ENCODE measurements at regions not wholly inside any gene's neighbourhood (a gene's known extent, or its start where the extent isn't known, plus 50 kb on each side); places are given as distances from the start of the nearest gene placed in this dataset.

DNA sequence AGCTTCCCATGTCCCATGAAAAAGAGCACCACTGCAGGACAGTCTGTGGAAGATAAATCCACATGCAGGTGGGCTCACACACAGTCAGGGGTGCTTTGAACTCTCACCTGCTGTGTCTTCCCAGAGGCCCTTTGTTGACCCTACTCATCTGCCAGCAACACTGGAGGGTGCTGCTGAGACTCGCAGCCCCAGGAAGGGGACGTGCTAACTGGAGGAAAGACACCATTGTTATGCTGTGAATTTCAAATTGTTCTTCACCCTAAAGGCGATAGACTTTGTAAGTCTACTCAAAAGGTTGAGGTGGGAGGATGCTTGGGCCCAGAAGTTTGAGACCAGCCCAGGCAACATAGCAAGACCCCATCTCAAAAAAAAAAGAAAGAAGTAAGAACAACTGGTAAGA, 107.3 kb upstream of the SERP2 start:
- Mint-ChIP-seq H3K9me3 (no peaks in the 10 kb centered on the region), H3K27ac (no peak overlapping the region), H3K27me3 (ENCODE audit: low read depth in 2 of 2) (peaks cover 0 to 13% of the 10 kb centered on the region in 2 donors), H3K4me3 (no peak overlapping the region), H3K4me1 (no peaks in the 10 kb centered on the region), H3K36me3 (no peaks in the 10 kb centered on the region)
- no peaks in the 10 kb centered on the region for H3K4me1 ChIP-seq (ENCODE audit: control insufficient read depth, insufficient read depth, low read length)
- ATAC-seq, result no peak
- no peak for DNase-seq
- no peaks in the 10 kb centered on the region for H3K36me3 ChIP-seq (ENCODE audit: control insufficient read depth, insufficient read depth, low read length)
- H3K4me3 ChIP-seq (ENCODE audit: low read length), result no peak overlapping the region
- 90% methylated on average over 3 of the region's 3 CpGs for WGBS (ENCODE audit: insufficient coverage)
- H3K27ac ChIP-seq (ENCODE audit: low read length), result no peak overlapping the region
- intact Hi-C loops (cut with micrococcal nuclease), result no loop called here
- no peaks in the 10 kb centered on the region for H3K9me3 ChIP-seq (ENCODE audit: control insufficient read depth, insufficient read depth, low read length)
- TF ChIP-seq, protein P1, sequence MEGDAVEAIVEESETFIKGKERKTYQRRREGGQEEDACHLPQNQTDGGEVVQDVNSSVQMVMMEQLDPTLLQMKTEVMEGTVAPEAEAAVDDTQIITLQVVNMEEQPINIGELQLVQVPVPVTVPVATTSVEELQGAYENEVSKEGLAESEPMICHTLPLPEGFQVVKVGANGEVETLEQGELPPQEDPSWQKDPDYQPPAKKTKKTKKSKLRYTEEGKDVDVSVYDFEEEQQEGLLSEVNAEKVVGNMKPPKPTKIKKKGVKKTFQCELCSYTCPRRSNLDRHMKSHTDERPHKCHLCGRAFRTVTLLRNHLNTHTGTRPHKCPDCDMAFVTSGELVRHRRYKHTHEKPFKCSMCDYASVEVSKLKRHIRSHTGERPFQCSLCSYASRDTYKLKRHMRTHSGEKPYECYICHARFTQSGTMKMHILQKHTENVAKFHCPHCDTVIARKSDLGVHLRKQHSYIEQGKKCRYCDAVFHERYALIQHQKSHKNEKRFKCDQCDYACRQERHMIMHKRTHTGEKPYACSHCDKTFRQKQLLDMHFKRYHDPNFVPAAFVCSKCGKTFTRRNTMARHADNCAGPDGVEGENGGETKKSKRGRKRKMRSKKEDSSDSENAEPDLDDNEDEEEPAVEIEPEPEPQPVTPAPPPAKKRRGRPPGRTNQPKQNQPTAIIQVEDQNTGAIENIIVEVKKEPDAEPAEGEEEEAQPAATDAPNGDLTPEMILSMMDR (IDR thresholded peaks at IDR 0.05), result no peak
- H3K27me3 ChIP-seq (ENCODE audit: control insufficient read depth, insufficient read depth, low read length), result no peaks in the 10 kb centered on the region

DNA sequence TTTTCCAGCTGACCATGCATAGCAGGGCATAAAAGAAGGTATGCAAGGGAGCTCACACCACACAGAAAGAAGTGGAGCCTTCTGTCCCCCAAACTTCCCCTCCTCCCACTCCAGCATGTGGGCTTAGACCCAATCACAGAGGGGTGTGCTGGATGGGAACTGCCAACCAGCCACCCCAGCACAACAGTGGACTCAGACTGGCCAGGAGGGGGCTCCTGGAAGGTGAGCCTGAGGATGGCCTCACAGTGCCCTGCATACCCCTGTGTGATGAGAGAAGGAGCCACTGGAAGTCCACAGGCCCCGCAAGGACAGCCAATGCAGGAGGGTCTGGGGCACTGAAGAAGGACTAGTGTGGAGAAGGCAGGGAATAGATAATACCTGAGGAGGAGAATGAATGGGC, 106.9 kb upstream of the SERP2 start:
- no peaks in the 10 kb centered on the region for H3K4me1 Mint-ChIP-seq
- no peaks in the 10 kb centered on the region for H3K4me1 ChIP-seq (ENCODE audit: control insufficient read depth, insufficient read depth, low read length)
- H3K9me3 Mint-ChIP-seq, result no peaks in the 10 kb centered on the region
- no peak overlapping the region for H3K4me3 Mint-ChIP-seq
- H3K27me3 Mint-ChIP-seq (ENCODE audit: low read depth in 2 of 2), result peaks cover 0 to 13% of the 10 kb centered on the region in 2 donors
- DNase-seq, result no peak
- H3K27ac ChIP-seq (ENCODE audit: low read length), result no peak overlapping the region
- H3K36me3 Mint-ChIP-seq, result no peaks in the 10 kb centered on the region
- WGBS (ENCODE audit: insufficient coverage), result 100% methylated on average over 1 of the region's 1 CpG
- no peaks in the 10 kb centered on the region for H3K36me3 ChIP-seq (ENCODE audit: control insufficient read depth, insufficient read depth, low read length)
- H3K27ac Mint-ChIP-seq, result peak overlapping the region in 1 of 2 donors; percentile 72
- H3K4me3 ChIP-seq (ENCODE audit: low read length), result no peak overlapping the region
- no peaks in the 10 kb centered on the region for H3K27me3 ChIP-seq (ENCODE audit: control insufficient read depth, insufficient read depth, low read length)
- intact Hi-C loops (cut with micrococcal nuclease), result no loop called here
- TF ChIP-seq, protein P1 (IDR thresholded peaks at IDR 0.05), result no peak
- H3K9me3 ChIP-seq (ENCODE audit: control insufficient read depth, insufficient read depth, low read length), result no peaks in the 10 kb centered on the region
- no peak for ATAC-seq

DNA sequence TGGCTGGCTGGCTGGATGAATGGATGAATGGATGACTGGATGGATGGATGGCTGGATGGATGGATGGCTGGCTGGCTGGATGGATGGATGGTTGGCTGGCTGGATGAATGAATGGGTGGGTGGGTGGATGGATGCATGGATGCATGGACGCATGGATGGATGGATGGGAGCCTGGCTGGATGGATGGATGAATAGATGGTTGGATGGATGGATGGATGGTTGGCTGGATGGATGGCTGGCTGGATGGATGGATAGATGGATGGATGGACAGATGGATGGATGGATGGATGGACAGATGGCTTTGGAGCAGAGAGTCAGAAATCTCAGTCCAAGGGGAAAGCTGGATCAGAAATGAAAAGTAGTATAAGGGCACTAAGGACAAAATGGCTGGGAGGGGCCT, 106.4 kb upstream of the SERP2 start:
- TF ChIP-seq, protein P1 (IDR thresholded peaks at IDR 0.05), result no peak
- H3K27ac Mint-ChIP-seq, result peak overlapping the region in 1 of 2 donors; percentile 72
- no peak overlapping the region for H3K4me3 Mint-ChIP-seq
- WGBS (ENCODE audit: insufficient coverage), result 100% methylated on average over 1 of the region's 1 CpG
- Histone ChIP-seq H3K4me3 (ENCODE audit: low read length) (no peak overlapping the region), H3K27ac (ENCODE audit: low read length) (no peak overlapping the region), H3K27me3 (ENCODE audit: control insufficient read depth, insufficient read depth, low read length) (no peaks in the 10 kb centered on the region), H3K4me1 (ENCODE audit: control insufficient read depth, insufficient read depth, low read length) (no peaks in the 10 kb centered on the region), H3K36me3 (ENCODE audit: control insufficient read depth, insufficient read depth, low read length) (no peaks in the 10 kb centered on the region), H3K9me3 (ENCODE audit: control insufficient read depth, insufficient read depth, low read length) (no peaks in the 10 kb centered on the region)
- intact Hi-C loops (cut with micrococcal nuclease), result no loop called here
- H3K9me3 Mint-ChIP-seq, result no peaks in the 10 kb centered on the region
- peaks cover 0 to 13% of the 10 kb centered on the region in 2 donors for H3K27me3 Mint-ChIP-seq (ENCODE audit: low read depth in 2 of 2)
- H3K36me3 Mint-ChIP-seq, result no peaks in the 10 kb centered on the region
- no peaks in the 10 kb centered on the region for H3K4me1 Mint-ChIP-seq
- no peak for DNase-seq
- no peak for ATAC-seq

DNA sequence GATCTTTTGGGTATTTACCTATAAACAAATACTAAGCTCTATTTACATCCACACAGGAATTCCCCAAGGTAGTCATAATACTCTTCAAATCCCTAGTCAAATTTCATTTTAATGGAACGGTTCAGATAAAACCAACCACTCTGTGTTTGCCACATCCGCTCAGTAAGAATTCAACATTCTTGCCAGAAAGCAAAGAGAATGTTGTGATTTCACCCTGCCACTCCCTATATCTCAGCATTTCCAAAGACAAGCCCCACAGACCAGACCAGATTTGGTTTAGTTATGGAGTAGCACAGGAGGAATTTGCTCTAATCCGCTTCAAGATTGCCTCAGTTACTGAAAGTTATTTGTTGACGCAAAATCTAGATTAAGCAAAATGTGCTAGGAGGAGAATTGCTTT, 105.6 kb upstream of the SERP2 start:
- H3K4me3 ChIP-seq (ENCODE audit: low read length), result no peak overlapping the region
- no peaks in the 10 kb centered on the region for H3K4me1 ChIP-seq (ENCODE audit: control insufficient read depth, insufficient read depth, low read length)
- Mint-ChIP-seq H3K4me1 (no peaks in the 10 kb centered on the region), H3K27ac (no peak overlapping the region), H3K36me3 (no peaks in the 10 kb centered on the region), H3K4me3 (no peak overlapping the region), H3K27me3 (ENCODE audit: low read depth in 2 of 2) (peaks cover 0 to 13% of the 10 kb centered on the region in 2 donors), H3K9me3 (no peaks in the 10 kb centered on the region)
- no peaks in the 10 kb centered on the region for H3K36me3 ChIP-seq (ENCODE audit: control insufficient read depth, insufficient read depth, low read length)
- ATAC-seq (no peak), DNase-seq (no peak)
- H3K27ac ChIP-seq (ENCODE audit: low read length), result no peak overlapping the region
- WGBS (ENCODE audit: insufficient coverage), result 94% methylated on average over 4 of the region's 4 CpGs
- TF ChIP-seq, protein P1 (IDR thresholded peaks at IDR 0.05), result no peak
- intact Hi-C loops (cut with micrococcal nuclease), result no loop called here
- H3K27me3 ChIP-seq (ENCODE audit: control insufficient read depth, insufficient read depth, low read length), result no peaks in the 10 kb centered on the region
- no peaks in the 10 kb centered on the region for H3K9me3 ChIP-seq (ENCODE audit: control insufficient read depth, insufficient read depth, low read length)
